NCI-H2227 treated with DMSO at 0.1 percent for 48 hours (cell line): ENCODE measurements at regions not wholly inside any gene's neighbourhood (a gene's known extent, or its start where the extent isn't known, plus 50 kb on each side); places are given as distances from the start of the nearest gene placed in this dataset.
"Not testable (repeated sequence)": the region's sequence is repeated elsewhere in the genome, so short reads cannot be mapped to it uniquely, and the experiment has no call there.

Source experiments
- DNase-seq: peaks from one replicate; lab custom pipeline; 2025; lab: John Stamatoyannopoulos, UW

DNA sequence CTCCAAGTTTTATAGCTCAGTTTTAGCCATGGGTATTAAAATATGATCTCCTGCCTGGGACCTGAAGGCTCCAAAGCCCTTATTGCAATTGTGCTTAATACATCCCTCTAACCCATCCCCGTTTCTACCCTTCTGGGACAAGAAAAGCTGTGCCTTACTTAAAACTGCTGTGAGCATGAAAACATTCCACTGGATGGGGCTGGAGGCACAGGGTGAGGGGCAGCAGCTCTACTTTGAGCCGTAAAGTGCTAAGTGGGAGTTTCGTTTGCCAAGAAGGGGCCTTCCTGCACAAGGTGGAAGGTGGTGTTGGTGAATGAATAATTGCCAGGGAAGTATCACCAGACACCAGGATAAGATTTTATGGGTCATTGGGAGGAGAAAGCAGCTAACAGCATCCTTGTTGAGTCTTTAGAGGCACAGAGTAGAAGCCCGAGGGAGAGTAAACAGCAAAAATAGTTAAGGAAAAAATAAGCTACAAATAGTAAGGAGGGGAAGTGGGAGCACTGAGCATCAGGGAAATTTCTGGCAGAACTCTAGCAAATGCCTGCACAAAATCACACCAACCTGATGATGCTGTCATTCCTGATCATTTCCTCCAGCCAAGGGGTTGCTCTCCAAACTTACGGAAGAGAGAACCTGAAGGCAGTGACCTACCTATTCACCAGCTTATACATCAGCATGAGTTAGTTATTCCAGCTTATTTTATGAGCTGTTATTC is 218.4 kb downstream of the MREG start:
- DNase-seq = no peak

GRCh38 chr2:215793747-215794595 is 219.4 kb downstream of the MREG start:
- no peak for DNase-seq

DNA sequence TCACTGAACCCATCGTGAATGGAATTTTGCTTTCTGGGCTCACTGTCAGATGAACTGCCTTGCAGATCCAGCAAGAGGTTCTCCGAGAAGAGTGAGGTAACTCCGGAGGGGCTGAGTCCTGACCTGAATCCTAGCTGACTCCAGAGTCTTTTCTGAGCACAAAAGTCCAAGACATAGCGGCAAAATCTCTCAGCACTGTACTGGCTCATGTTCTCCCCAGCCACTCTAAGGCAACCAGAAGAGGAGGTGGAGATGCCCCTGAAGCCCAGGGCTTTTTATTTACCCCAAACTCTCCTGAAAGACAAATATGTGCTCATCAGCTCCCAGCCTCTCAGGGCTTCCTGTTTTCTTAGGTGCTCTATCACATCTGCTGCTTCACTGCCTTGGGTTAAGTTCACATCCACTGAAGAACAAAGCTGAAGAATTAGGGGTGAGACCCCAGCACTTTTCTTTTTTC is 221.8 kb downstream of the MREG start:
- DNase-seq = no peak

- no peak for DNase-seq
Measured at GRCh38 chr2:215790523-215791421, 222.6 kb downstream of the MREG start.

GRCh38 chr2:215787565-215788178 is 225.7 kb downstream of the MREG start:
- no peak for DNase-seq

DNA sequence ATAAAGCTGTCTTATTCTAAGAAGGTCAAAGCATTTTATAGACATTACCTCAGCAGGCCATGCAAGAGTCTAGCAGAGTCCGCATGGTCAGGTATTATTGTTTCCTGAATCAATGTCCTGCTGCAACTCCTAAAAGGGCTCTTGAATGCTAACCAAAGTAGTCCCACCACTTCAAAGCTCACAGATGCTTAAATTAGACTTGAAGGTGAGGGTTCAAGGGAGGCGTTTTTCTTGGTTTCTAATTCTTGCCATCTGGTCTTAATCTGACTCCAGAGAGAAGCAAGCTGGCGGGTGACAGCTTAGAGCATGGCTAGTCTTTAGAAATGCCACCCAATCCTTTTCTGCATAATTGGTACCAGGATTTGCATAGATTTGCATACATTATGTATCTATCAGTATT is 226.3 kb downstream of the MREG start:
- no peak for DNase-seq

DNA sequence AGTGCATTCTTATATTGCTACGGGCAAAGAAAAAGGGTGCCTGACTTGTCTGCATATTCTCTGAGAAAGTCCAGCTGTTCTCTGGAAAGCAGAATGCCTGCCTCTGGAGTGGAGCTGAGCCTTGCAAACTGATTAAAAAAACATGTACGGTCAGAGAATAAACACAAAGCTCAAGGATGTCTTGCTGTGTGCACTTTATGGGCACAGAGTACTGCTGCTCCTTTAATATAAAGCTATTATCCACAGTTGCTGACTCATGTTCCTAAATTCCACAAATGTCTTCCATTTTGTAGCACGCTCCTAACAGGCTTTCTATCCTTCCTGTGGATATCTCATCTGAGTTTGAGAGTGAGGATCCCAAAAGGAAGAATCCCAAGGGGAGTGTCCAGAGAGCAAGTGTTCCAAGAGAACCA is 229.0 kb downstream of the MREG start:
- no peak for DNase-seq

DNA sequence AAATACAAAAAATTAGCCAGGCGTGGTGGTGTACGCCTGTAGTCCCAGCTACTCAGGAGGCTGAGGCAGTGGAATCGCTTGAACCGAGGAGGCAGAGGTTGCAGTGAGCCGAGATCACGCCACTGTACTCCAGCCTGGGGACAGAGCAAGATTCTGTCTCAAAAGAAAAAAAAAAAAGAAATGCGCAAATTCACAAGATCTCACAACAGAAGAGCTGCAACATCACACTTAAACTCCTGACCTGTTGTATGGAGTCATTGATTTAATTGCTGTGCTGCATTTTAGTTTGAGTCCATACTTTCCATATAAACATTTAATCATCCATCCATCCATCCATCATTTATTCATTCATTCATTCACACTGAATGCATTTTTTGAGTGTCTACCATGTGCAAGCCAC is 229.7 kb downstream of the MREG start:
- not testable (repeated sequence) for DNase-seq

- no peak for DNase-seq
Measured at GRCh38 chr2:215782965-215783364, 230.4 kb downstream of the MREG start.

DNA sequence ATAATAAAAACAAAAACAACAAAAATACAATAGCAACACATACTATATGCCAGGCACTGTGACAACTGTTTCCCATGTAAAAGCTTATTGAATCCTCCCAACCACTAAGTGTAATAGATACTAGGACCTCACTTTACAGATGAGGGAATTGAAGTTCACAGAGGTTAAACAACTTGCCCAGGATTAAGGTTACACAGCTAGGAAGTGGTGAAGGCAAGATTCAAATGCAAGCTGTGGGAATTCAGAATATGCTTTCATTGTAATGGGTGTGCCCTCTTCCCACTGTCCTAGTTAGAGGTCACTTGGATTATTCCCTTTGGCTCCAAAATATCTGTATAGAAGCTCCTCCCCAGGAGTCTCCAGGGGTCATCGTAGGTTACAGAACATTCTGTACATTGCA is 231.1 kb downstream of the MREG start:
- DNase-seq = no peak

- no peak for DNase-seq
Measured at GRCh38 chr2:215780907-215781685, 232.3 kb downstream of the MREG start.

GRCh38 chr2:215780313-215780712 is 233.0 kb downstream of the MREG start:
- DNase-seq = no peak

- DNase-seq = no peak
Measured at GRCh38 chr2:215779912-215780311, 233.4 kb downstream of the MREG start.

DNA sequence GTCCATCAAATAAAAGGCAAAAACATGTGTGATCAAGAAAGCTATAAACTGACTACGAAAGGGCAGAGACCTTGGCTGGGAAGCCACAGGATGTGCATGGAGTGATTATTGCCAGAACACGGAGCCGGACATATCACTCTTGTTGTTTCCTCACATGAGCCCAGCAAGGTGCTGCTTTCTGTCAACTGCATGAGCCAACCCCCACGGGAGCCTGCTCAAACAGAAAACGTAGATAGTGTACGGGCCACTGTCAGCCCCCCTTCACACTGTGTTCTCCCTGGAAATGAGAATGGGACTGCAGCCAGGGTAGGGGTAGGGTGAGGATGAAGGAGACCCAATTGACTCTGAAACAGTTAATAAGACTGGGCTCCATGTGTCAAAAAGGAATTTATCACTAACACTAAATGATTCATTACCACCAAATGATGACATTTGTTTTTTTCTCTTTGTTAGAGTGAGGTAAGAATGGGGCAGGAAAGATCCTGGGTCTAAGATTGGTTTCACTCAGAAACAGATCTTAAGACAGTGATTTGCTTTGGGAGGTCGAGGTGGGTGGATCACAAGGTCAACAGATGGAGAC is 235.8 kb downstream of the MREG start:
- no peak for DNase-seq

GRCh38 chr2:215775106-215775505 is 238.2 kb downstream of the MREG start:
- no peak for DNase-seq

DNA sequence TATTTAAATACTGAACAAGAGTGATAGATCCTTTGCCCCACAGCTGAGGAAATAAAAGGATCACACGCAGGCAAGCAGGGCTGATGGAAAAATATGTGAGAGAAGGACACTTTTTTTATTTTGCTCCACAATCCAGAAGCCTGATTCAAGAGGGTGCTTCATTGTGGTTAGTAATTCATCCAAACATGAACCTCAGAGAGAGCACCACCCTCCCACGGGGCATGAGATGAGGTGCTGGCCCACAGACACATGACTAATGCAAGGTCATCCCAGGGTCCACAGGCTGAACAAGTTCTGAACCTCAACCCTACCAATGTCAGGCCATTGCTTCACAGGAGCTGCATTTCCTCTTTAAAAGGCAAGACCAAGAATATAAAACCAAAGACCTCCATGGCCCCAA is 239.6 kb downstream of the MREG start:
- no peak for DNase-seq

DNA sequence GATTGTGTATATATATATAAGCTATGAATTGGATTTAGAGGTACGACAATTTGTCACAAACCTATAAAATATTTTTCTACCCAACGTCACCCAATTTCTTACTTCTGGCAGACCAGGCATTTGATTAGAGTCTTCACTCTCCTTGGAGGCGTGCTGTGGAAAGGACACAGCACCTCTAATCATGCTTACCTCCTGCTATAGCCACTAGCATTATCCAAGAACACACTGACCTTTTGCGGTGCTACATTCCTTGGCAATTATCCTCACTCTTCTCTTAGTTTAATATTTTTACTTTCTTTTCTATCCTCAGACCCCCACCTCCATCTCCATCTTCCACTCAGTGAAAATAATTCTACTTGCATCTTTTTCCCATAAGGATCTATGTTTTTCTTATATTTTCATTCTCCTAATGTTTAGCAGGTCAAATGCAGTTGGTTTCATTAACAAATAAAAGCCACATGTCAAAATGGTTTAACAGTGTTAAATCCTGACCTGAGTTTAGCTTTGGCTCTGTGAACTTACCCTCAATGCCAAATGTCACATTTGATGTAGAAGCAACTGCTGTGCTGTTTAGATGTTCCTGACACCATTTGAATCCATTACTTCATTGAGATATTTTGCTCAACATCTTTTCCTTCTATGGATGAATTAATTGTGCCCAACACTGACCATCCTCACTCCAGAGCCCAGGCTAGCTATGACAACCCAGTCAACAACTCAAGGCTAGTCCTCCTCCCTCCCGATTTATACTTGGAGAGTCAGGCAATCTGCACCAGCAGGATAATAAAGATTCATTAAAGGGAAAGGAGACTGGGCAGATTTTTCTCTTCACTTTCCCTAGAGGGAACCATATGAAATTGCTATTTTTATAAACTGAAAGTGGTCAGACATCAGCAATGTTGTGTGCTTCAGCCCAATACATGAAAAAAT is 240.5 kb downstream of the MREG start:
- DNase-seq = no peak

- DNase-seq = no peak
Measured at GRCh38 chr2:215772003-215772402, 241.3 kb downstream of the MREG start.

DNA sequence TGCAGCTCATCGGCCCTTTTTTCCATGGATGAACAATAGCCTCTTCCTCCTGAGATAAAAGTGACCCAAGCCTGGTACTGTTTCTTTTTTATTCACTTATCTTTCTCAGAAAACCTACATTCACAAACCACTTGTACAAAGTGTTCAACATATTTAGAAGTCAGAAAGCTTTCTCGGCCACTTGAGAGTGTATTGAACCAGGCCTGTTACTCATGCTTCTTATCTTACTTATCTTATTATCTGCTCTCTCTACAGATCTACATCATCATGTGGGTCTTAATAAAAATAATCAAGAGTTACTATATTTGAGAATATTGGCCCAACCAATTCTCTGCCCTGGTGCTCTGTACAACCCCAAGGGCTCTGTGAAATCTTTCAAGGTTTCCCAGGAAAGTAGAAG is 242.1 kb downstream of the MREG start:
- DNase-seq = no peak

DNA sequence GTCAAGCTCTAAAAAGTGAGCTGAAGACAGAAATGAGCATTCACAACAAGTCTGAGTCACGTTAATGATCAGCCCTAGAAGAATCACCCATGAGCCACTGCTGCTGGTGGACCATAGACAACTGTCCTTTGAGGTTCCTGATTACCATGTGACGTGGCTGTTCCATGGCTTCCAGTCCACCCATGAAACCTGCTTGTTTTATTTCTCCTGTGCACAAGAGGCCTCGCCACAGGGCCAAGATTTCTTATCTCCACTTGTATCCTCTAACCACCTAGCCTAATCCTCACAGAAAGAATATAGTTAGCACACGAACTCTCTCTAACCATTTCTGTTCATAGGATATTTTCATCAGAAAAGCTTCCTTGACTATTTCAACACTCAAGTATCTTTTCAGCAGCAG is 242.7 kb downstream of the MREG start:
- no peak for DNase-seq
